ENCODE measurements at regions not wholly inside any gene's neighbourhood (a gene's known extent, or its start where the extent isn't known, plus 50 kb on each side); places are given as distances from the start of the nearest gene placed in this dataset.

DNA sequence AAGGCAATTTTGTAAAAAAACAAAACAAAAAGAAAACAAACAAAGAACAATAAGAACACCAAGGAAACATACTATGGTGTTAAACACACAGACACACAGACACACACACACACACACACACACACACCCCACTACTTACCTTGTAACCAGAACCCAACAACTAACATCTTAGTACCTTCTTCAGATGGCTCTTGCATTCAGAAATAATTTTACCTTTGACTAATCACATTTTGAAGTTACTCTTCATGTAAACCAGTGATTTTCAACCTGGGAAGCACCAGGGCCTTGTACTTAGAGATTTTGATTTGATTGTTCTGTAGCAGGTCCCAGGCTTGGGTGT is 87.5 kb downstream of the AQP4 start:
- H3K36me3 ChIP-seq: no peaks in the 10 kb centered on the region
- no peaks in the 10 kb centered on the region for H3K9me3 ChIP-seq
- H3K27me3 ChIP-seq: no peaks in the 10 kb centered on the region
- no peak overlapping the region for H3K4me3 ChIP-seq (ENCODE audit: low read depth, low read length)
- no peaks in the 10 kb centered on the region for H3K4me1 ChIP-seq
- DNase-seq: no peak
- TF ChIP-seq, protein P1, sequence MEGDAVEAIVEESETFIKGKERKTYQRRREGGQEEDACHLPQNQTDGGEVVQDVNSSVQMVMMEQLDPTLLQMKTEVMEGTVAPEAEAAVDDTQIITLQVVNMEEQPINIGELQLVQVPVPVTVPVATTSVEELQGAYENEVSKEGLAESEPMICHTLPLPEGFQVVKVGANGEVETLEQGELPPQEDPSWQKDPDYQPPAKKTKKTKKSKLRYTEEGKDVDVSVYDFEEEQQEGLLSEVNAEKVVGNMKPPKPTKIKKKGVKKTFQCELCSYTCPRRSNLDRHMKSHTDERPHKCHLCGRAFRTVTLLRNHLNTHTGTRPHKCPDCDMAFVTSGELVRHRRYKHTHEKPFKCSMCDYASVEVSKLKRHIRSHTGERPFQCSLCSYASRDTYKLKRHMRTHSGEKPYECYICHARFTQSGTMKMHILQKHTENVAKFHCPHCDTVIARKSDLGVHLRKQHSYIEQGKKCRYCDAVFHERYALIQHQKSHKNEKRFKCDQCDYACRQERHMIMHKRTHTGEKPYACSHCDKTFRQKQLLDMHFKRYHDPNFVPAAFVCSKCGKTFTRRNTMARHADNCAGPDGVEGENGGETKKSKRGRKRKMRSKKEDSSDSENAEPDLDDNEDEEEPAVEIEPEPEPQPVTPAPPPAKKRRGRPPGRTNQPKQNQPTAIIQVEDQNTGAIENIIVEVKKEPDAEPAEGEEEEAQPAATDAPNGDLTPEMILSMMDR (IDR thresholded peaks at IDR 0.05; ENCODE audit: low read depth, low read length): no peak

DNA sequence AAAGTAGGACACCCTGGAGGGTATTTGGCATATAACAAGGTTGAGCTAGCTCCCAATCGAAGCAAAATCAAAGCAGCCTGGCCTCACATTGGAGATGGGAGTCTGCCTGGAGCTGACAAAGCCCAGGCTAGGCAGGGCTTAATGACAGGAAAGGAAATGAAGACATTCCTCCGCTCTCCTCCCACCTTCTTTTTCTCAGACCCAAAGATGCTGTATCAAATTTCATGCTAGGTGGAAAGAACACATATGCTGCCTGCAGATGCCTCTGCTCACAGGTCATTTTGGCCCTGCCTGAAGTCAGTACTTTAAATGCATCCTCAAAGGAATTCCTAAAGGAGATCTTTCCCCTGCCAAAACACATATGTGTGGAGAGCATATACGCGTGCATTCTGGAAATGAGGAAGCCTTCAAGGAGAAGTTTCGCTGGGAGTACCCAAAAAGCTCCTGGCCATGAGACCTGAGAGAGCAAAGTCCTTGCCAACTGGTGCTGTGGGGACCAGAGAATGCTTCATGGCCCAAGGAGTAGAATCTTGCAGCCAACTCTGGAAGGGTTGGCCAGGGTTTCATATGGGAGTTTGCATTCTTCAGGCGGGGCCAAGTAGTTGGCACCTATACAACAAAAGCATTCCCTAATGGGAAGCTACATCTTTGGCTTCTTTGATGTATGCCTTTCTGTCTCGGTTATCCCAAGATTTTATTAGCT is 88.0 kb downstream of the AQP4 start:
- Histone ChIP-seq H3K27me3 (no peaks in the 10 kb centered on the region), H3K9me3 (no peaks in the 10 kb centered on the region), H3K4me3 (ENCODE audit: low read depth, low read length) (no peak overlapping the region), H3K36me3 (no peaks in the 10 kb centered on the region), H3K4me1 (no peaks in the 10 kb centered on the region)
- DNase-seq: no peak
- TF ChIP-seq, protein P1 (IDR thresholded peaks at IDR 0.05; ENCODE audit: low read depth, low read length): no peak

DNA sequence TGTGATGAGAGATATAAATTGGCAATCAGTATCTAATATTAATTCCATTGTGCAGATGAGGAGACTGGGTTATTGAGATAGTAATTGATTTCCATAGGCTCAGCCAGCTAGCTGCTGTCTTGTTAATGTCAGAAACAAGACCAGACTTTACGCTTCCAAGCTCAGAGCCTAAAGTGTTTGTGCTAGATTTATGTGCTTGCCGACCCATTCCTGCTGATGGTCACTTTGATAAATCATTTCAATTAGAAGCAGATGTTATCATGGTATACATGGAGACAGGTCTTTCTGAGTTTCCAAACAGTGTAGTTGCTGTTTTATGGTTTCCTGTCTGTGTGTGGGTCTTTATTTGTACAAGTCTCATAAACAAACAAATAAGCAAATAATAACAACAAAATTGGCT is 92.8 kb downstream of the AQP4 start:
- no peak for DNase-seq
- H3K9me3 ChIP-seq: no peaks in the 10 kb centered on the region

DNA sequence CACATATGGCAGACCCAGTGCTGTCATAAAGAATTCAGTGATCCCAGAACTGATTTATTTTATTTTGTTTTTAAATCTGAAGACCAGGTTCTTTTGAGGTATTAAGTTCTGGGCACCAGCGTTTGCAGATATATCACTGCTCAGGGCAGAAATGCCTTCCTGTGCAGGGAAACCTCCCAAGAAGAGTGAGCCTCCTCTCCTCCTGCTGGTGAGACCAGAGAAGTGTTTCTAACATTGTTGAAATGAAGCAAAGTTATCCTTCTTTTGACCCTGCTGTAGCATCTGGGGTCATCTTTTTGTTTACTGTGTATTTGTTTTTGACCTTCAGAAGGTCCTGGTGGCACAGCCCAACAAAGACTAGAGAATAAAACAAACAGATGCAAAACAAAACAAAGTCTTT is 94.0 kb downstream of the AQP4 start:
- Histone ChIP-seq H3K36me3 (no peaks in the 10 kb centered on the region), H3K27me3 (no peaks in the 10 kb centered on the region), H3K4me1 (no peaks in the 10 kb centered on the region), H3K9me3 (no peaks in the 10 kb centered on the region), H3K4me3 (ENCODE audit: low read depth, low read length) (no peak overlapping the region)
- TF ChIP-seq, protein P1 (IDR thresholded peaks at IDR 0.05; ENCODE audit: low read depth, low read length): peak; percentile 56
- peak; percentile 7 for DNase-seq

More for the DNA sequence above, 92.8 kb downstream of the AQP4 start:
- H3K4me1 ChIP-seq: no peaks in the 10 kb centered on the region
- H3K27me3 ChIP-seq: no peaks in the 10 kb centered on the region
- TF ChIP-seq, protein P1 (IDR thresholded peaks at IDR 0.05; ENCODE audit: low read depth, low read length): no peak
- H3K4me3 ChIP-seq (ENCODE audit: low read depth, low read length): no peak overlapping the region
- H3K36me3 ChIP-seq: no peaks in the 10 kb centered on the region

DNA sequence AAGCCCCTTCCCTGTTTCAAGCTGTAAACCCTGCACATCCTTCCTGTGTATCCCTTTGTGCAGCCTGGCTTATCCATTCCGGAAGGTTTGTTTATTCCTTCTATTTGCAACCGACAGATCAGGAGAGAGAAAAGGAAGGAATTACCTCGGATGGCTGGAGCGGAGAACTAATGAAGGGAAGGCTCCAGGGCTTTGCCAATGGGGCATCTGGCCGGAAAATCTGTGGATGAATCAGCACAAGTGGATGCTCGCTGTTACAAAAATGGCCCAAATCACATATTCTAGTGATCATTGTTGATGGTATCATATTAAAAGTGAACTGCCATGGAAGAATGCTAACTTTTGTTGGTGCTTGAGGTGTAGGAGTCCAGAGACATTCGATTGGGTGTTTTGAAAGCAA is 97.1 kb downstream of the AQP4 start:
- H3K27me3 ChIP-seq: no peaks in the 10 kb centered on the region
- H3K9me3 ChIP-seq: no peaks in the 10 kb centered on the region
- peak; percentile 20 for DNase-seq
- H3K36me3 ChIP-seq: no peaks in the 10 kb centered on the region
- H3K4me1 ChIP-seq: peaks cover 4% of the 10 kb centered on the region; the same call in 1 of the 2 replicates
- H3K4me3 ChIP-seq (ENCODE audit: low read depth, low read length): no peak overlapping the region
- TF ChIP-seq, protein P1 (IDR thresholded peaks at IDR 0.05; ENCODE audit: low read depth, low read length): no peak

DNA sequence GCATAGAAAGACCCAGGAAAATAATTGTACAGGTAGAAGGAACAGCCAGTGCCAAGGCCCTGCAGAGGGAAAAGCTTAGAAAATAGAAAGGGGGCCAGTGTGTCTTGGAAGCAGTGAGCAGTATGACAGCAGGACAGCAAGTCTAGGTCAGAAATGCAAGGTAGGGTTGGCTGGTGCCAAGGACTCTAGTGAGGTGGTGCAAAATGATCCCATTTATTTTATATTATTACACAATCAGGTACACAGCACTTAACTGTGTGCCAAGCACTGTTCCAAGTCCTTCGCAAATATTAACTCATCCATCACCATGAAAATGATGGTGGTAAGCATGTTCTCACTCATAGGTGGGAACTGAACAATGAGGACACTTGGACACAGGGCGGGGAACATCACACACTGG is 100.0 kb downstream of the AQP4 start:
- H3K27me3 ChIP-seq: no peaks in the 10 kb centered on the region
- peaks cover 4% of the 10 kb centered on the region; the same call in 1 of the 2 replicates for H3K4me1 ChIP-seq
- TF ChIP-seq, protein P1 (IDR thresholded peaks at IDR 0.05; ENCODE audit: low read depth, low read length): no peak
- H3K4me3 ChIP-seq (ENCODE audit: low read depth, low read length): no peak overlapping the region
- H3K36me3 ChIP-seq: no peaks in the 10 kb centered on the region
- no peaks in the 10 kb centered on the region for H3K9me3 ChIP-seq
- DNase-seq: no peak

Measured in BE2C (cell line).